ENCODE measurements at regions not wholly inside any gene's neighbourhood (a gene's known extent, or its start where the extent isn't known, plus 50 kb on each side); places are given as distances from the start of the nearest gene placed in this dataset.

DNA sequence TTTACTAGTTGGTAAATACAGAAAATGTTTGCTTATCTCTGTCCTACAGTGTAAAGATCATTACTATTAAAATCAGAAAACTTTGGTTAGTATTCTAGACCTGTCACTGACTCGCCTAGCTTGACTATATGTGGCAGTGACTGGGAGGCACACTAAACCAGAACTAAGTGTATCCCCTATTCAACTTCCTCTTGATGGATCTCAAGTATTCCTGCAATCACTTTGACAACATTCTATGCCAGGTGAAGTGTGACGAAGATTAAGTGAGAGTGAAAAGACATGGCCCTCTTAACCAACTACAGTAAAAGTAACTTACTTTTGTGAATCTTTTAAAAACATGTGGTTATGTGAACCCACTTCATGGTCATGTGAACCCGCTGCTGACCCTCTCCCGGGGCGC, 223.0 kb upstream of the ADAMTS5 start:
- TF ChIP-seq CTCF (conservative IDR thresholded peaks at IDR 0.05) (no peak), ZFX (IDR thresholded peaks at IDR 0.05) (no peak)
